ENCODE measurements at regions not wholly inside any gene's neighbourhood (a gene's known extent, or its start where the extent isn't known, plus 50 kb on each side); places are given as distances from the start of the nearest gene placed in this dataset.

DNA sequence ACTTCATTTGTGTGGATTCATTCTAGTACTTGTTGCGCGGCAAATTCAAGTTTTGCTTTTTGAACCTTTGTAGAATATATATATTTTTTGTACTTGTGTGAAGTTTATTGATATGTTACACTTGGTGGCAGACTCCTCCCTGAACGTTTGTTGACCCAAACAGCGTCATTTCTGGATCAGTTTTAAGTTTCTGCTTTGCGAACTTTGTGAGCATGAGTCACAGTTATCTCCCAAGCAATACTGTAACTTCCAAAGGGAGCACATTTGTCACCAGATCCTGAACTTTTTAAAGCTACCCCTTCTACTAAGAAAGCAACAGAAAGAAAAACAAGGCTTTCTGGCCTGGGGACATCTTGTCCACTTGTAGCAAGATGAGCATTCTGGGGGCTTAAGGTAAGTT, 74.8 kb upstream of the CACNA2D3 start:
- DNase-seq (ENCODE audit: insufficient read length, low spot score) (no peak), FAIRE-seq (no peak)
- no peak for TF ChIP-seq TAF1 (IDR thresholded peaks at IDR 0.05; ENCODE audit: low read depth, low read length)

DNA sequence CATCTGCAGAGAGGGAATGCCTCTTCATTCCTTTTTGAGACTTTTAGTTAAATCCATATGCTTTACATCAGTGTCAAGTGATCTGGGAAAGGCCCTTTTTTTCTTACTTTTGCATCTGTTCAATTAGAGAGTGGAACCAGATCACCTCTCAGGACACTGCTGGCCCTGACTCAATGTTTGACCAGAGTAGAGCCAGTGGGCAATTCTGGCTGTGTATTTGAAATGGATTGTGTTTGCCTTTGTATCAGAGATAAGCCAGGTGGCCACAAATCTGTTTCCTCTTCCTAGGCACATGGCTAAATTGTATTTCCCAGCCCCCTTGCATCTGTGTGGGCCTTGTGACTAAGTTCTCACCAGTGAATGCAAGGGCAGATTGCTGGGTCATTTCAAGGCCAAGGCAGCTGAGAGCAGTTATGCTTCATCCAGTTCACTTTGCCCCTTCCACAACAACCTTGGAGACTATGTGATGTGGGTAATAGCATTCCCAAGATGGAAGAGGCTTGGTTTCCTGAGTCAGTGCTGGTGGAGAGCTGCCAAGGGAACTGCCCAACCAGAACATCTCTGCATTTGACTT, 75.6 kb upstream of the CACNA2D3 start:
- no peak for DNase-seq (ENCODE audit: insufficient read length, low spot score)
- no peak for FAIRE-seq
- TF ChIP-seq TAF1 (IDR thresholded peaks at IDR 0.05; ENCODE audit: low read depth, low read length) = no peak
- TF ChIP-seq SPI1 (IDR thresholded peaks at IDR 0.05; ENCODE audit: low read depth, low read length) = no peak
- TF ChIP-seq POLR2A (IDR thresholded peaks at IDR 0.05; ENCODE audit: low read depth, low read length) = no peak
- TF ChIP-seq POLR2AphosphoS5 (IDR thresholded peaks at IDR 0.05; ENCODE audit: low read depth, low read length) = no peak
- no peak for TF ChIP-seq POU2F2 (IDR thresholded peaks at IDR 0.05; ENCODE audit: low read depth, low read length)
- no peak for TF ChIP-seq PAX5 (IDR thresholded peaks at IDR 0.05; ENCODE audit: insufficient read depth, low read length, severe bottlenecking)

DNA sequence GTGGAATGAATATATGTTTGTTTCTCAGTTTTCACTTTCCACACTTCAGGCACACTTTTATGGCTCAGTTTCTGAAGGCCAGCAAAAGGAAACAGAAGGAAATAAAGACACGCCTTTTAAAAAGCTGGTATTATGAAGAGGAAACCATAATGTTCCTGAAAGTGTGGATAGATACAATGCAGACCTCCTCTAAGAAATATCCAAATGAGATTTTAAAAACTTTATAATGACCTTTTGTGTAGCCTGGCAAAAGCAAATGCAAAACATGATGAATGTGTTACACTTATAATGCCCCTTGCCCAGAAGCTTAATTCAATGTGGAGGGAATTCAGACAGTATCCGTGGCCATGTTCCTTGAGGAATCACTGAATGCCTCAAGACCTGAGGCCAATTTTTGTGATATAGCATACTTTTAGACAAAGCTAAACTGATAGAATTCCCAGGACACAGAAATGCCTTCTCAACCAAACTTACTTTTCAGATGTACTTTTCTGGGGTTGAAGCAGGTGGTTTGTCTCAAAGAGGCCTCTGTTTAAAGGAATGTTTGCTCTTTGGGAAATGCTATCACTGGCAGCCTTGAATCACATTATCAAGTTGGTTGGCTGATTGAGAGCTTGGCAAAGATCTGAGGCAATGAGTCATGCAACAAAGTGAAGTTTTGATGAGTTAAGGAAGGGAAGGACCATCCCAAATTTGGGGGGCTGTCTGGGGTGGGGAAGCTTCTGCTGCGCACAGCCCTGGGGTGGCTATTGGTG, 77.1 kb upstream of the CACNA2D3 start:
- DNase-seq (ENCODE audit: insufficient read length, low spot score) (no peak), FAIRE-seq (no peak)
- TF ChIP-seq SPI1 (IDR thresholded peaks at IDR 0.05; ENCODE audit: low read depth, low read length) = no peak
- TF ChIP-seq PAX5 (IDR thresholded peaks at IDR 0.05; ENCODE audit: insufficient read depth, low read length, severe bottlenecking) = no peak

DNA sequence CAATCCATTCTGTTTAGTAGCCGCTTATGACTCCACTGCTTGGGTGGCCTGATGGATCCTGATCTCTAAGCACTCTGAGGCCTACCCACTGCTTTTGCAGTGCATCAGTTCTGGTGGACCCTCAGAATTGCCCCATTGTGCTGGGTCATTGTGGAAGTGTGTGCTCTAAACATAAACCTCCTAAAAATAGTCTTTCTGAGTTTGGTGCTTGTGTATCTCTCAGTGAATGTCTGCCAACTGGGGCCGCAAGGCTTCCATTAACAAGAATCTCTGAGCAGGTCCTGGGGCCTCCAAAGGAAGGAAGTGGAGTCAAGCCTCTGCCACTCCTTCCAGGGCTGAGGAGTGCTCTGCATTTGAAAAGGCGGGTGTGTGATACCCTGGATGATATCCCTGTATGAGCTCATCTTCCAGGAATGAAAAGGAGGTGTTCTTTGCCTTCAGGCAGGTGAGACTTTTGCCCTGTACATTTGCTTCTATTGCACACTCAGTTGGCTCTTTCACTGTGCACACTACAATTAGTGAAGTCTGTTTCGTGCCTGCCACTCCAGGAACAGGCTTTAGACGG, 80.0 kb upstream of the CACNA2D3 start:
- FAIRE-seq (no peak), DNase-seq (ENCODE audit: insufficient read length, low spot score) (no peak)
- TF ChIP-seq PAX5 (IDR thresholded peaks at IDR 0.05; ENCODE audit: insufficient read depth, low read length, severe bottlenecking) (no peak), POLR2AphosphoS5 (IDR thresholded peaks at IDR 0.05; ENCODE audit: low read depth, low read length) (no peak), POLR2A (IDR thresholded peaks at IDR 0.05; ENCODE audit: low read depth, low read length) (no peak)

DNA sequence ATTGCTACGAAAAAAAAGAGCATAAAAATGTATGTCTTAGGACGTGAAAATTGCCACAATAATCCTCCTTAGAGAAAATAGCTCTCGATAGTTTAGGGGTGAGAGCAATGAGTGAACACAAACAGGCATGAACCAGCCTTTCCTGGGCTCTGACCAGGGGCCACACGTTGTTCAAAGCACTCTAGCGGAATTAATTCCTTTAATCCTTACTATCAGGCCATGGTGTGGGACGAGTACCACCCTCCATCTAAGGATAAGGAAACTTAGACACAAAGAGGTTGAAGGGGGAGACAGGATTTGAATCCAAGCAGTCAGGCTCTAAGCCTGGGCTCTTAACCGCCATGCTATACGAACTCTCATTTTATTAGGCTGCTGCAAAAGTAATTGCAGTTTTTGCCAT, 81.9 kb upstream of the CACNA2D3 start:
- no peak for TF ChIP-seq SPI1 (IDR thresholded peaks at IDR 0.05; ENCODE audit: low read depth, low read length)
- no peak for TF ChIP-seq POU2F2 (IDR thresholded peaks at IDR 0.05; ENCODE audit: low read depth, low read length)
- TF ChIP-seq TAF1 (IDR thresholded peaks at IDR 0.05; ENCODE audit: low read depth, low read length) = no peak
- TF ChIP-seq PAX5 (IDR thresholded peaks at IDR 0.05; ENCODE audit: insufficient read depth, low read length, severe bottlenecking) = no peak
- FAIRE-seq (no peak), DNase-seq (ENCODE audit: insufficient read length, low spot score) (no peak)

DNA sequence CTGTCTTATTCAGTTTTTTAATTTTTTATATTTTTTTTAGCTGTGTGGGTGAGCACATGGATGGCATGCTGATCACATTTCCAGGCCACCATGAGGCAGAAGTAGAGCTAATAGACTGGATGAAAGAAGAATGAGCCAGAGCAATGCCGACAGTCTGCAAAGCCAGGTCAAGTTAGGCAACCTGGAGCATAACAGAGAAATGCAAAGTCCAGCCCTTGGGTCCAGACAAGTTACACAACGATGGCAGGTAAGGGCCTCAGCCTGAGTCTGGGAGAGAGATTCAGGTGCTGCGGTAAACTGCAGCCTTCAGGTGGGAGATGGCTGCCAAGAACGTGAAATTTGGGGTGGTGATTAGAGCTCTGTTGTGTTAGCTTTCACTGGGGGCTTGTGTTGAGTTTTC, 84.0 kb upstream of the CACNA2D3 start:
- TF ChIP-seq POU2F2 (IDR thresholded peaks at IDR 0.05; ENCODE audit: low read depth, low read length) (no peak), POLR2A (IDR thresholded peaks at IDR 0.05; ENCODE audit: low read depth, low read length) (no peak), SPI1 (IDR thresholded peaks at IDR 0.05; ENCODE audit: low read depth, low read length) (no peak), TAF1 (IDR thresholded peaks at IDR 0.05; ENCODE audit: low read depth, low read length) (no peak), POLR2AphosphoS5 (IDR thresholded peaks at IDR 0.05; ENCODE audit: low read depth, low read length) (no peak)
- DNase-seq (ENCODE audit: insufficient read length, low spot score) = no peak
- FAIRE-seq = no peak

DNA sequence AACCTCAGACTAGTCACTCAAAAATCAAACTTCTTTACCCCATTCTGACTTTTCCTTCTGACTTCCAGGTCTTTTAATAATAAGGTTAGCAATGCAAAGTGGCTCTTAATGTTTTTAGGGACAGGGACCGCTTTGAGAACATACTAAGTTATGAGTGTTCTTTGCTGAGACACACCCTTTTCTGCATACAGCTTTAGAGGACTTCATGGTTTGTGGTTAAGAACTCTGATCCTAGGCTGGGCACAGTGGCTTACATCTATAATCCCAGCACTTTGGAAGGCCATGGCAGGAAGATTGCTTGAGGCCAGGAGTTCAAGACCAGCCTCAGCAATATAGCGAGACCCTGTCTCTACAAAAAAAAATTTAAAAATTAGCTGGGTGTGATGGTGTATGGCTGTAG, 85.8 kb upstream of the CACNA2D3 start:
- DNase-seq (ENCODE audit: insufficient read length, low spot score) = no peak
- no peak for FAIRE-seq
- no peak for TF ChIP-seq PAX5 (IDR thresholded peaks at IDR 0.05; ENCODE audit: insufficient read depth, low read length, severe bottlenecking)
- TF ChIP-seq POLR2A (IDR thresholded peaks at IDR 0.05; ENCODE audit: low read depth, low read length) = no peak
- no peak for TF ChIP-seq POLR2AphosphoS5 (IDR thresholded peaks at IDR 0.05; ENCODE audit: low read depth, low read length)
- no peak for TF ChIP-seq SPI1 (IDR thresholded peaks at IDR 0.05; ENCODE audit: low read depth, low read length)
- TF ChIP-seq POU2F2 (IDR thresholded peaks at IDR 0.05; ENCODE audit: low read depth, low read length) = no peak
- no peak for TF ChIP-seq TAF1 (IDR thresholded peaks at IDR 0.05; ENCODE audit: low read depth, low read length)

DNA sequence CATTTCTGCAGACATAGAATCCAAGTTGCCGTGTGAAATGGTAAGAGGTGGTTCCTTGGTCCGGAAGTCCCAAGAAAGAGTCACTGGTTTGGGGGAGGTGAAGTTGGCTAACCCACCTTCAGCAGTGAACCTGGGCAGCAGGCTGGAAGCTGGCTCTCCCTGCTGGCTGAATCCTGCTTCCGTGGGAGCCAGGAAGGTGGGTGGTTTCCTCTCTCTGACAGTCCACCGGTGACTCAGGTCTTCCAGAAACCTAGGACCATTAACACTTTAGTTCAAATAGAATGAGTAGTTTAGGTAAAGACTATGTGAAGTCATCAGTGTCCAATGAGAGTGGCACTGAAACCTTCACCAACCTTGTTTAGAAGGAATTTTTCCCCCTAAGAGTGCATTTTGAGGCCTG, 87.4 kb upstream of the CACNA2D3 start:
- FAIRE-seq = no peak
- no peak for TF ChIP-seq POU2F2 (IDR thresholded peaks at IDR 0.05; ENCODE audit: low read depth, low read length)

DNA sequence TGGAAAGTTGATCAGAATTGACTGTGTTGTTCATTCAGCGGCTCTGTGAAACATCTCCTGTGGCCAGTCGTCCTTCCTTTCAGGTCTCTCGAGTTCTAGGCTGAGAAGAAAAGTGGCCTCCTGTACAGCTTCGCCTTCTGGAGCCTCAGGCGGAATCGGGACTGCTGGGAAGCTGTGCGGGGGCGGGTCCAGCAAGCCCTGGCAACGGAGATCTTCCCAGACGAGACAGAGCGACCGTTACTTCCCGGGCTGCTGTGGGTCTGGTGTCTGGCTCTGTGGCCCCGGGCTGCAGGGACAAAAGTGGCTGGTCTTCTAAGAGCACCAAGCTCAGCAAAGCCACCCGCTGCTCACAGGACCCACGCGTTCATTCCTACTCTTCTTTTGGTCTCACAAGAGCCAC, 88.6 kb upstream of the CACNA2D3 start:
- no peak for TF ChIP-seq SPI1 (IDR thresholded peaks at IDR 0.05; ENCODE audit: low read depth, low read length)
- DNase-seq (ENCODE audit: insufficient read length, low spot score) = no peak
- FAIRE-seq = no peak

More for the DNA sequence above, 87.4 kb upstream of the CACNA2D3 start:
- no peak for DNase-seq (ENCODE audit: insufficient read length, low spot score)

DNA sequence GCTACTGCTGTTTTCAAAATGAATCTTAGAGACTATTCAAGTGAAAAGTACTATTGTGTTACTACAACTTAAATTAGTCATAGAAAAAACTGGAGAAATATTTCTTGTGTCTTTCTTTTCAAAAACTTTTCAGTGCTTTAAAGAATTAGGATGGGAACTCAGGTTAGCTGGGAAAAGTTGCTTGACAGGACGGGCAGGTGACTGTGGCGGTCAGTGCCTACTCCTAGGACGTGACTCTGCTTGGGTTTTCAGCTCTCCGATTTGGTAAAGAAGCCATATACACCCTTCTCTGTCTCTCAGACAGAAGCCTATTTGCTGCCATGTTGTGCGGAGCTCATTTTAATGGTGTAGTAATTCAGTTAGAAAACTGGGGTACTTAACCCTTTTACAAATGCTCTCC, 89.8 kb upstream of the CACNA2D3 start:
- no peak for FAIRE-seq
- no peak for TF ChIP-seq POU2F2 (IDR thresholded peaks at IDR 0.05; ENCODE audit: low read depth, low read length)
- no peak for TF ChIP-seq POLR2A (IDR thresholded peaks at IDR 0.05; ENCODE audit: low read depth, low read length)
- DNase-seq (ENCODE audit: insufficient read length, low spot score) = no peak

DNA sequence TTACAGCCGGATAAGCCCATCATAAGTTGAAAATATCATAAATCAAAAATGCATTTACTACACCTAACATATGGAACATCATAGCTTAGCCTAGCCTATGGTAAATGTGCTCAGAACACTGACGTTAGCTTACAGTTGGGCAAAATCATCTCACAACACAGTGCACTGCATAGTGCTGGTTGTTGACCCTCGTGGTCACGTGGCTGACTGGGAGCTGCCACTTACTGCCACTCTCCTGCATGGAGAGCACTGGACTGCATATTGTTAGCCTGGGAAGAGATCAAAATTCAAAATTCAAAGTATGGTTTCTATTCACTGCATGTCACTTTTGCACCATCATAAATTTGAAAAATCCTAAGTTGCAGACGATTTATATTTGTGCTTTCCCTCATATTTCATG, 94.0 kb upstream of the CACNA2D3 start:
- TF ChIP-seq POLR2A (IDR thresholded peaks at IDR 0.05; ENCODE audit: low read depth, low read length) = no peak
- no peak for TF ChIP-seq POLR2AphosphoS5 (IDR thresholded peaks at IDR 0.05; ENCODE audit: low read depth, low read length)
- no peak for TF ChIP-seq PAX5 (IDR thresholded peaks at IDR 0.05; ENCODE audit: insufficient read depth, low read length, severe bottlenecking)
- no peak for TF ChIP-seq SPI1 (IDR thresholded peaks at IDR 0.05; ENCODE audit: low read depth, low read length)
- FAIRE-seq = no peak
- no peak for DNase-seq (ENCODE audit: insufficient read length, low spot score)
